MM.1S (cell line): ENCODE measurements at regions not wholly inside any gene's neighbourhood (a gene's known extent, or its start where the extent isn't known, plus 50 kb on each side); places are given as distances from the start of the nearest gene placed in this dataset.

Experiments
- EZH2 ChIP-seq: fragments of 300-600 bp; sonication (generic); optimal IDR thresholded peaks from 2 replicates; pipeline ENCODE3; 2017; ENCODE audit warnings: low read depth, mild to moderate bottlenecking, antibody characterized with exemption, low read length, mixed read lengths
- EZH2phosphoT487 ChIP-seq: fragments of 300-600 bp; sonication (generic); IDR thresholded peaks from 2 replicates; pipeline ENCODE4 v1.6.1; 2018; ENCODE audit warnings: antibody characterized with exemption, low read length
- TF ChIP-seq, protein P1 (sequence below): fragments of 300-600 bp; sonication (generic); IDR thresholded peaks from 2 replicates; pipeline ENCODE4 v1.5.1; 2016; ENCODE audit warnings: antibody characterized with exemption, low read length, mixed read lengths

DNA sequence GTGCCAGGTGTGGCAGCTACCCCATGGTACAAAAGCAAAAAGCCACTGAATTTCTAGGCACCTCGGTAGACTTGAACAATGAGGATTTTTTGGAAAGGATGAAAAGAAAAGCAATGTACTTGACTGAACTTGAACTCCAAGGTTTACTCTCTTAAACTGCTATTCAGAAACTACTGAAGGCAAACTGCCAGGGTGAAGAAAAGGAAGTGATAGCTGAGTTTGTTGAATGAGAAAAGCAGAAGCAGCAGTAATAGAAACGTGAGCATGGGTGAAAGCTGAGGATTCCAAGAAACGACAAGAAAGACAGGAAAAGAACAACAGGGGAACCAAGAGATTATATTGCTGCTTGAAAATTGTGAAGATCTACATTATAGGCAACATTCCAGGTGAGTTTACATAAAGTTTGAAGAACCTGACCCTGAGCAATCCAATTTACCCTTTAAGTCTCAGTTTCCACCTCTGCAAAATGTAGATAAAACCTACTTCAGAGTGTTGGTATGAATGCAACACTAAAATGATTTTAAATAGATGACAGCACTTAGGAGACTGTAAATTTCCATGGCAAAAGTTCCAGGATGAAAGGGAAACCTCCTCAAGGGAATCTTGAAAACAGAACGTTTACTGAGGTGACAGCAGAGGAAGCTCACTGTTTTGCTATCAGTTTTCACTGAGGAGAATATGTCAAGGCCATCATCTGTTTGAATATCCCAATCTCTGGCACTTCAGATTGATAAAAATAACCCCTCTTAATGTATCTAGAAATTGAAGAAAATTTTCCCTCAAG is 245.8 kb downstream of the SPATA31D1 start:
- TF ChIP-seq EZH2 (no peak), EZH2phosphoT487 (no peak)
- TF ChIP-seq, protein P1, sequence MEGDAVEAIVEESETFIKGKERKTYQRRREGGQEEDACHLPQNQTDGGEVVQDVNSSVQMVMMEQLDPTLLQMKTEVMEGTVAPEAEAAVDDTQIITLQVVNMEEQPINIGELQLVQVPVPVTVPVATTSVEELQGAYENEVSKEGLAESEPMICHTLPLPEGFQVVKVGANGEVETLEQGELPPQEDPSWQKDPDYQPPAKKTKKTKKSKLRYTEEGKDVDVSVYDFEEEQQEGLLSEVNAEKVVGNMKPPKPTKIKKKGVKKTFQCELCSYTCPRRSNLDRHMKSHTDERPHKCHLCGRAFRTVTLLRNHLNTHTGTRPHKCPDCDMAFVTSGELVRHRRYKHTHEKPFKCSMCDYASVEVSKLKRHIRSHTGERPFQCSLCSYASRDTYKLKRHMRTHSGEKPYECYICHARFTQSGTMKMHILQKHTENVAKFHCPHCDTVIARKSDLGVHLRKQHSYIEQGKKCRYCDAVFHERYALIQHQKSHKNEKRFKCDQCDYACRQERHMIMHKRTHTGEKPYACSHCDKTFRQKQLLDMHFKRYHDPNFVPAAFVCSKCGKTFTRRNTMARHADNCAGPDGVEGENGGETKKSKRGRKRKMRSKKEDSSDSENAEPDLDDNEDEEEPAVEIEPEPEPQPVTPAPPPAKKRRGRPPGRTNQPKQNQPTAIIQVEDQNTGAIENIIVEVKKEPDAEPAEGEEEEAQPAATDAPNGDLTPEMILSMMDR = no peak
